ENCODE measurements at regions not wholly inside any gene's neighbourhood (a gene's known extent, or its start where the extent isn't known, plus 50 kb on each side); places are given as distances from the start of the nearest gene placed in this dataset.

DNA sequence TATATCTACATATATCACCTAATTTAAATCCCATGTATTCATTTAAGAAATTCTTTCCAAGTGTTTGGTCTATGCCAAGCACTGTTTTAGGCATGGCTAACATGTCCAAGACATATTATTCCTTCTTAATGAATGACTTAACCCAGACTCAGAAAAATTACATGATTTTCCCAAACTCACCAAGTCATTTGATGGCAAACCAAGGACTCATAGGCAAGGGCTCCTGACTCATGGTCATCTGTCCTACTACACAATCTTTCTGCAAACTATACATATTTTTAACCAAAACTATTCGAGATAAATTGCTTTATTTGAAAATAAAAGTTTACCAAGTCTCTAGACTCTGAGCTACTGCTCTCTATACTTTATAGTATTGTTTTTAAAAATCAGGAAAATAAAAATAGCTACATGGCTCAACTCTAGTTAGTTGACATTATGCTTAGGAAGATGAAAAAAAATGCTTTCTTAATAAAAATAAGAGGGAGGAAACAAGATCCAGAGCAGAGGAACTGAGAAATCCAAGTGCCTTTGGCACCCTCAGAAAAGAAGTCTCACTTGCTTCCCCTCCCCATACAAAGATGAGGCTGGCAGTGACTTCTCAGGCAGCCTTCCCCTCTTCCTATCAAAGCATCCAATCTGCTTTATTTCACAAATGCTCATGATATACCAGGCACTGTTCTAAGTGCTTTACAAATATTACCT lies 182.2 kb downstream of the RSL24D1 start:
- DNase-seq (no peak), ATAC-seq (replicated peaks in 1 of 2) (no peak)
- peaks cover 0 to 1% of the 10 kb centered on the region in 2 donors for H3K9me3 Mint-ChIP-seq
- H3K27ac Mint-ChIP-seq, result no peak overlapping the region
- H3K4me1 Mint-ChIP-seq (ENCODE audit: low read depth), result no peaks in the 10 kb centered on the region
- peaks cover 8% of the 10 kb centered on the region for H3K27me3 Mint-ChIP-seq (ENCODE audit: low read depth)
- no peaks in the 10 kb centered on the region for H3K36me3 Mint-ChIP-seq (ENCODE audit: insufficient read depth in 2 of 2)
- no peak overlapping the region for H3K4me3 Mint-ChIP-seq

DNA sequence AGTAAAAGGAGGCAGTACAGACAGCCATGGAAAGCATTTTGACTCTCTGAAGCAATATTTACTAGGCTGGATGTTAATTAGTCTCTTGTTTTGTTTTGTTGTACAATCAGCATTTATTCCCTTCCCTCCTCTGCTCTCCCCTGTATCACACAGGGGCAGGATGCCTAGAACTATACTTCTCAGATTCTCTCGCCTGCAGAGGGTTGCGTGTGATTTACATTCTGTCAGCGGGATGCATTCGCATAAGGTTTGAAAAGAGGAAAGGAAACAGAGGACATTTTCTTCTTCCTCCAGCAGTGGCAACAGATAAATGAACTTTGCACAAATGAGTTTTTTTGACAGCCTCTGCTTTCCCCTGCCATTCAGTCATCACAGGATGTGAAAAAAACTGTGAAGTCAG lies 188.3 kb downstream of the RSL24D1 start:
- H3K9me3 Mint-ChIP-seq, result peaks cover 0 to 1% of the 10 kb centered on the region in 2 donors
- H3K27ac Mint-ChIP-seq, result no peak overlapping the region
- DNase-seq, result no peak
- no peaks in the 10 kb centered on the region for H3K36me3 Mint-ChIP-seq (ENCODE audit: insufficient read depth in 2 of 2)
- H3K27me3 Mint-ChIP-seq (ENCODE audit: low read depth), result no peaks in the 10 kb centered on the region
- ATAC-seq (replicated peaks in 1 of 2), result no peak
- H3K4me1 Mint-ChIP-seq (ENCODE audit: low read depth), result no peaks in the 10 kb centered on the region
- H3K4me3 Mint-ChIP-seq, result no peak overlapping the region

DNA sequence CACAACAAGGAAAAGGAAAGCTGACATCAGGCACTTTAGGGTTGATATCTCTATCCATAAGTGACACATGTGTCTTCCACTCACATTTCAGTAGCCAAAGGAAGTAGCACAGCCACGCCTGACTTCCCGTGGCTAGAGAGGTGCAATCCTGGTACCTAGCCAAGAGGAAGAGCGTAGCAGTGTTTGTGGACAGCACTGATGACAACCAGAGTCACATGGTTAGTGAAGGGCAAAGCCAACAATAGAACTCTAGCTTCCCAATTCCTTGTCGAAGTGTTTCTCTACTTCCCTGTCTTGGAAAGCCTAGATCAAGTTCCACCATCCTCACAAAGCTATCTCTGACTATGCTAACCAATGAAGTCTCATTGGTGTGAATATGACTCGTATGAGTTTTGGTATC lies 189.2 kb downstream of the RSL24D1 start:
- no peaks in the 10 kb centered on the region for H3K4me1 Mint-ChIP-seq (ENCODE audit: low read depth)
- no peak overlapping the region for H3K4me3 Mint-ChIP-seq
- DNase-seq (no peak), ATAC-seq (replicated peaks in 1 of 2) (no peak)
- H3K9me3 Mint-ChIP-seq, result peaks cover 0 to 1% of the 10 kb centered on the region in 2 donors
- H3K36me3 Mint-ChIP-seq (ENCODE audit: insufficient read depth in 2 of 2), result no peaks in the 10 kb centered on the region
- H3K27ac Mint-ChIP-seq, result no peak overlapping the region
- H3K27me3 Mint-ChIP-seq (ENCODE audit: low read depth), result no peaks in the 10 kb centered on the region

DNA sequence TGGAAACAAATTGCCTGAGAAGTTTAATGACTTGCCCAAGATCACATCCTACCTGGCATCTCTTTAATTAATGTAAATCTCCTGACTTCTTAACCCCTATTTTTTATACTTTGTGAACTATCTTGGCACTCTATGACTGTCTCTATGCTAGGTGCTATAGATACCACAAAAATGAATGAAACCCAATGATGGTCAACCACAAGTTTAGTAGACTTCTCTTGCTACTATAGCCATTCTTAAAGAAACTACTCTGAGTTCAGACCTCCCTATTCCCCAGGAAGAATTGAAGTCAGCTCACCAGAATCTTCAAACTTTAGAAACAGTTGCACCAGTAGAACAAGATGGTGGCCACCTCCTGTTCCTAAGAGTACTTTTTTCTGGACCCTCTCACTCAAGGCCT lies 191.1 kb downstream of the RSL24D1 start:
- no peak for DNase-seq
- no peaks in the 10 kb centered on the region for H3K36me3 Mint-ChIP-seq (ENCODE audit: insufficient read depth in 2 of 2)
- H3K27me3 Mint-ChIP-seq (ENCODE audit: low read depth), result no peaks in the 10 kb centered on the region
- H3K4me3 Mint-ChIP-seq, result no peak overlapping the region
- peaks cover 0 to 1% of the 10 kb centered on the region in 2 donors for H3K9me3 Mint-ChIP-seq
- no peak for ATAC-seq (replicated peaks in 1 of 2)
- H3K27ac Mint-ChIP-seq, result no peak overlapping the region
- H3K4me1 Mint-ChIP-seq (ENCODE audit: low read depth), result no peaks in the 10 kb centered on the region

DNA sequence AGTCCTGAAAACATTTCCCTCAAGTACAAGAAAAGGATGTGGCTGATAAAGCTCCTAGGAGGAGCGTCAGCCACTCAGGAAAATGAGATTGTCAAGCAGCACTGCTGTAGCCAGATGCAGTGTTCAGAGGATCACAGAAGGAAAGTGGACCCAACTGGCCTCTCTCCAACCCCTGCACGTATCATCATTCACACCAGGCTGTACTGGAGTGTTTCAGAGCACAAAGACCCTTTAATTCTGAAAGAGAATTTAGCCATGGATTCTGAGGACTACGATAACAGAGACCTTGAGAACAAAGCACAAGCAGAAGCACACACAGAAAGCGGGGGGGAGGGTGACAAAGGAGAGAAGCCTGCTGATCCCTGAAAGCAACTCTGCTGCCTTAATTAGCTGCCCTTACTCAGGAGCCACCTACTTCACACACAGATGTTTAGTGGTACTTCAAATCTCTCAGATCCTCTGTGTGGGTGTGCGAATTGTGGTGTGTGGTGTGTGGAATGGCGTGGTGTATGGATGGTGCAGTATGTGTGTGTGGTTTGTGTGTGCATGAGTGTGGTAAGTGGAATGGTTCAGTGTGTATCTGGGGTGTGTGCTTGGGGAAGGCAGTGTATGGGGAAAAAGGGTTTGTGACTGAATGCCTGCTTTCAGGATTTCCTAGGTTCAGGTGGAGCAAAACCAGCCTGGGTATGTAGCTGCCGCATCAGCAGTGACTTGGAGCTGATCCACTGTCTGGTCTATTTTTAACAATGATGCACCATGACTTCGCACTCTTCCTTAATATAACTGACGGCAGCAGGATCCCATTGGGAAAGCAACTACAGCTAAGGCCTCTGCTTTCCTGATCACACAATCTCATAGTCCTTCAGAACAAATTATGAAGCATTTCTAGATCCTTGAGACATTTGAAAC lies 192.5 kb downstream of the RSL24D1 start:
- ATAC-seq (replicated peaks in 1 of 2) (no peak), DNase-seq (no peak)
- Mint-ChIP-seq H3K36me3 (ENCODE audit: insufficient read depth in 2 of 2) (no peaks in the 10 kb centered on the region), H3K27me3 (ENCODE audit: low read depth) (no peaks in the 10 kb centered on the region), H3K9me3 (no peaks in the 10 kb centered on the region), H3K27ac (no peak overlapping the region), H3K4me3 (no peak overlapping the region), H3K4me1 (ENCODE audit: low read depth) (no peaks in the 10 kb centered on the region)

DNA sequence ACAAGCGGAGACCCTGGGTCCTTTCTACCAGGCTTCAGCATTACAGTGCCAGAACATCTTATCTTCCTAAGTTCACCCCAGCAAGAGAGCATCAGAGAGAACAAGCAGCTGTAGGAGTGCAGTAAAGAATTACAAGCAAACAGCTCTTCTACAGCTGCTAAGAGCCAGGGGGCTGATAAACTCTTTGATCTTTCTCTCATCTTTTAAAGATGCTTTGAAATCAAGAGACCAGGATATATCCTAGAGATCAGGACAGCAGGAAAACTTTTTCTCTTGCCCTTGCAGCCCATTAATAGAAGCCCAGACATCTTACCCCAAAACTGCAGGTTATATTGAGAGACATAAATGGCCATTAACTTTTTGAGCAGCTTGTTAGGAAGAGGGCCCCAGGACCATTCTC lies 198.1 kb downstream of the RSL24D1 start:
- peaks cover 9% of the 10 kb centered on the region for H3K27me3 Mint-ChIP-seq (ENCODE audit: low read depth)
- no peak overlapping the region for H3K27ac Mint-ChIP-seq
- H3K4me3 Mint-ChIP-seq, result no peak overlapping the region
- ATAC-seq (replicated peaks in 1 of 2), result no peak
- no peak for DNase-seq
- peaks cover 0 to 3% of the 10 kb centered on the region in 2 donors for H3K9me3 Mint-ChIP-seq
- no peaks in the 10 kb centered on the region for H3K36me3 Mint-ChIP-seq (ENCODE audit: insufficient read depth in 2 of 2)
- no peaks in the 10 kb centered on the region for H3K4me1 Mint-ChIP-seq (ENCODE audit: low read depth)

DNA sequence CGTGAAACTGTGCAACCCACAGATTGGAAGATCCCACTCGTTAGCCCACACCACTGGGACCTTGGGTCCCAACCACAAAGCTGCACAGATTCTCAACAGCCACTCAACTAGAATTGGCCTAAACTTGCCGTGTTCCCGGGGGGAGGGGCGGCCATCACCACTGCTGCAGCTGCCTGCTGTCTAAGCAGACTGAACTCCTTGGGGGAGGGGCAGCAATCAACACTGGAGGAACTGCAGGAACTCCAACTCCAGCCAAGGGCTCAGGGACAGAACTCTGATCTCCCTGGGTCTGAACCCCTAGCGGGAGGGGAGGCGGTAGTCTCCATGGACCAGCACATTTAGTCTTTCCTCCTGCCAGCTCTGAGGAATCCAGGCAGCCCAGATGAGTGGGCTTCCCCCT lies 205.9 kb downstream of the RSL24D1 start:
- H3K4me1 Mint-ChIP-seq (ENCODE audit: low read depth), result no peaks in the 10 kb centered on the region
- ATAC-seq (replicated peaks in 1 of 2), result no peak
- H3K27me3 Mint-ChIP-seq (ENCODE audit: low read depth), result peaks cover 23% of the 10 kb centered on the region
- no peak overlapping the region for H3K4me3 Mint-ChIP-seq
- H3K9me3 Mint-ChIP-seq, result peaks cover 5% of the 10 kb centered on the region in 2 donors
- H3K27ac Mint-ChIP-seq, result no peak overlapping the region
- no peaks in the 10 kb centered on the region for H3K36me3 Mint-ChIP-seq (ENCODE audit: insufficient read depth in 2 of 2)
- DNase-seq, result no peak

DNA sequence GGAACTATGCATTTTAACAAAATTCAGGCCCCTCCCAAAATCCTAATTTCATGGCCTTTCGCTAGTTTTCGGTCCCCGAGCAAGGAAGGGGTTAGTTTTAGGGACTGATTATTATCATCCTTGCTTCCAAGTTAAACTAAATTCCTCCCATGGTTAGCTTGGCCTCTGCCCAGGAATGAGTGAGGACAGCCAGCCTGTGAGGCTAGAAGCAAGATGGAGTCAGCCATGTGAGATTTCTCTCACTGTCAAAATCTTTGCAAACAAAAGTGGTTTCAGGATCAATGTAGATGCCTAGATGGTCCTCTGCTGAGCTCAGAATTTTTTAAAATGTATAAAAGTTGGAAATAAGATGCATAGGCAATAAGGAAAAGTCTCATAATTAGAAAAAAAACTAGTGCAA lies 208.9 kb downstream of the RSL24D1 start:
- DNase-seq (no peak), ATAC-seq (replicated peaks in 1 of 2) (no peak)
- Mint-ChIP-seq H3K4me1 (ENCODE audit: low read depth) (no peaks in the 10 kb centered on the region), H3K36me3 (ENCODE audit: insufficient read depth in 2 of 2) (no peaks in the 10 kb centered on the region), H3K4me3 (no peak overlapping the region), H3K27ac (no peak overlapping the region), H3K27me3 (ENCODE audit: low read depth) (peaks cover 9% of the 10 kb centered on the region), H3K9me3 (peaks cover 2 to 5% of the 10 kb centered on the region in 2 donors)

DNA sequence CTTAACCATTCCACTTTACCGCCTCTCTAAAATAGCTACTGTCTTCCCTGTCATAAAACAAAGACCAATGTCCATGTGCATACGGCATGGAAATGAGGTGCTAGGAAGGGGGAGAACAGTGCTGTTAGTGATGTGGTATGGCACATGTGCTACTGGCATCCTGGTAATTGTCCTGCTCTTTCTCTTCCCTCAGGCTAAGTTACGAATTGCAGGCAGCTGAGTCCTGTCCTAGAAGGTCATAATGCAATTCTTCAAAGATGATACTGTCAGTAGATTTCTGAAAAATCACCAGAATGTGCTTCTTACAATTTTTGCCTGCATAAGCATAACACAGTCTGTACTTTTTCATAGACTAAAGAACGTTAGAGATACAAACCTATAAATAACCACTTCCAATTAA lies 216.8 kb downstream of the RSL24D1 start:
- no peak for ATAC-seq (replicated peaks in 1 of 2)
- no peaks in the 10 kb centered on the region for H3K36me3 Mint-ChIP-seq (ENCODE audit: insufficient read depth in 2 of 2)
- H3K27ac Mint-ChIP-seq, result no peak overlapping the region
- peaks cover 2% of the 10 kb centered on the region in 2 donors for H3K9me3 Mint-ChIP-seq
- no peak overlapping the region for H3K4me3 Mint-ChIP-seq
- H3K27me3 Mint-ChIP-seq (ENCODE audit: low read depth), result peaks cover 5% of the 10 kb centered on the region
- no peak for DNase-seq
- no peaks in the 10 kb centered on the region for H3K4me1 Mint-ChIP-seq (ENCODE audit: low read depth)

DNA sequence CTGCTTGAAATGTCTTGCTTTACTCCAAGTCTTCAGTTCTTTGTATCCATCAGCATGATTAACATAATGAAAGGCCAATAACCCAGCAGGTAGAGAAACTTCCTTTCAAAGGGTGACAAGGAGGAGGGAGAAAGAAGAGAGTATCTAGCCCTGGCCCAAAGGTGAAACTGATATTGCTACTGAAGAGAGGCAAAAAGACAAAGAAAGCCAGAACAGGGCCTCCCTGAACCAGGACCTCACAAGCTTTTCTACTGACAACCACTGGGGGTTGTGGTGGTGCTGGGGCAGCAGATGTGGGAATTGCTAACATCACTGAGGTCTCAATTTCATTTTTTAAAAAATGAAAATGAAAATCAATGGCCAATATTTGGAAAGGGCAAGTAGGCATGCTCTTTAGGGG lies 234.1 kb downstream of the RSL24D1 start:
- no peaks in the 10 kb centered on the region for H3K4me1 Mint-ChIP-seq (ENCODE audit: low read depth)
- no peaks in the 10 kb centered on the region for H3K36me3 Mint-ChIP-seq (ENCODE audit: insufficient read depth in 2 of 2)
- DNase-seq, result no peak
- no peak overlapping the region for H3K27ac Mint-ChIP-seq
- no peak for ATAC-seq (replicated peaks in 1 of 2)
- H3K9me3 Mint-ChIP-seq, result peaks cover 6 to 13% of the 10 kb centered on the region in 2 donors
- no peak overlapping the region for H3K4me3 Mint-ChIP-seq
- H3K27me3 Mint-ChIP-seq (ENCODE audit: low read depth), result peaks cover 11% of the 10 kb centered on the region

DNA sequence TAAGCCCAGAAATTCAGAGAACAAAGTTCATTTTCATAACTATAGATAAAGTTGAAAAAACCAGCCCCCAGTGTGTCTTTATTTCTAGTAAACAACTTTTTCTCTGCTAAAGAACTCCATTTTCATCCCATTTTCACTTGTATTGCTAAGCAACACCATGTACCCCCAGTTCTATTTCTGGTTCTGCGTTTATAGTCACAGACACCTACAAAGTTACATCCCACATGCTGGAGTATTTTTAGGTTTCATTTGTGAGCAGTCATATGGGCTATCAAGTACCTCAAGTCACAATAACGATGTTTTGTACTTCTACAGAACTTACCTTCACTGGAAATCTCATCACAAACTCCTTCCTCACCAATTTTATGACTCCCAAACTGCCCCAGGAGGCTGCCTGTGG lies 236.5 kb downstream of the RSL24D1 start:
- Mint-ChIP-seq H3K27me3 (ENCODE audit: low read depth) (peaks cover 11% of the 10 kb centered on the region), H3K9me3 (peaks cover 0 to 6% of the 10 kb centered on the region in 2 donors), H3K4me3 (no peak overlapping the region), H3K27ac (no peak overlapping the region), H3K4me1 (ENCODE audit: low read depth) (no peaks in the 10 kb centered on the region), H3K36me3 (ENCODE audit: insufficient read depth in 2 of 2) (no peaks in the 10 kb centered on the region)
- no peak for DNase-seq
- no peak for ATAC-seq (replicated peaks in 1 of 2)

DNA sequence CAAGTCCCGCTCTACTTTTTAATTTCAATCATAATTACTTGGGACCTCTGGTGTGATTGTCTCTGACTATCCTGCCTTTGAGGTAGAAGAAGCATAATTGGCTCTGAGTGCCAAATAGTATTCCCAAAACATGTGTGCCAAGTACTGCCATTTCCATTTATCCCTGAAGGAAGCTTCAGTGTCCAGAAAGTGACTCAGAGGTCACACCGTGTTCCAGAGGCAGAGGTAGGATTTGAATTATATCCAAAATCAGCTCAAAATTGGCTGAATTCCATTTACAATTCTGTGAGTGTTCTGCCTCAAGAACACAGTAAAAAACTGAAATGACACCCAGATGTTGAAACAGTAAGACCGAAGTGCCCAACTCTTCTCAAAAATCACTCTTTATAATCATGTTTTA lies 255.3 kb downstream of the RSL24D1 start:
- no peak for DNase-seq
- no peak overlapping the region for H3K27ac Mint-ChIP-seq
- no peaks in the 10 kb centered on the region for H3K27me3 Mint-ChIP-seq (ENCODE audit: low read depth)
- H3K36me3 Mint-ChIP-seq (ENCODE audit: insufficient read depth in 2 of 2), result no peaks in the 10 kb centered on the region
- ATAC-seq (replicated peaks in 1 of 2), result no peak
- peaks cover 2 to 7% of the 10 kb centered on the region in 2 donors for H3K9me3 Mint-ChIP-seq
- H3K4me1 Mint-ChIP-seq (ENCODE audit: low read depth), result no peaks in the 10 kb centered on the region
- no peak overlapping the region for H3K4me3 Mint-ChIP-seq

DNA sequence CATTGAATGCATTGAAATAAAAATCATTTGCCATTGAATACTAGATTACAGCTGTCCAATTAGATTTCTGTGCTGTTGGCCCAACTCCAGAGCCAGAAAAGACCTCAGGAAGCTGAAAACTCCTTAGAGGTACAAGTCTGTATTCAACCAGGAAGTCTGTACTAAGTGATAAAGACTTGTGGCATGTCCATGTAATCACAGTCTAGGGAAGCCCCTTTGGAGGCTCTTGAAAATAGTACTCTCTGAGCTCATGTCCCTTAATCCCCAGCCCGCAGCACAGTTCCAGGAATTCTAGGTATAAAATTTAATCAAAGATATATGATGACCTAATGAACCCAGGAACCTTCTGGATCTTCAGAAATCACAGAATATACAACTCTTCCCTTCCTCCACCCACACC lies 279.4 kb downstream of the RSL24D1 start:
- H3K27me3 Mint-ChIP-seq (ENCODE audit: low read depth), result no peaks in the 10 kb centered on the region
- H3K4me1 Mint-ChIP-seq (ENCODE audit: low read depth), result no peaks in the 10 kb centered on the region
- ATAC-seq (replicated peaks in 1 of 2) (no peak), DNase-seq (no peak)
- H3K4me3 Mint-ChIP-seq, result no peak overlapping the region
- no peak overlapping the region for H3K27ac Mint-ChIP-seq
- no peaks in the 10 kb centered on the region for H3K36me3 Mint-ChIP-seq (ENCODE audit: insufficient read depth in 2 of 2)
- H3K9me3 Mint-ChIP-seq, result peaks cover 1 to 3% of the 10 kb centered on the region in 2 donors

Data from activated T-cell treated with anti-CD3 and anti-CD28 coated beads, Interleukin-2, amount 50 U/mL, for 72 hours (primary cell).